K562 (cell line): ENCODE measurements at regions not wholly inside any gene's neighbourhood (a gene's known extent, or its start where the extent isn't known, plus 50 kb on each side); places are given as distances from the start of the nearest gene placed in this dataset.

Source experiments
- BRF2 ChIP-seq: IDR thresholded peaks from 3 replicates; pipeline ENCODE4 v1.6.1; 2011; ENCODE audit warnings: borderline replicate concordance, mild to moderate bottlenecking; ENCODE audit not compliant: insufficient read length, insufficient read depth
- CBX5 ChIP-seq: IDR thresholded peaks from 2 replicates; pipeline ENCODE4 v1.6.1; 2014; ENCODE audit warnings: low read depth, borderline replicate concordance
- E2F4 ChIP-seq: sonication (generic); formaldehyde crosslinking; IDR thresholded peaks from 2 replicates; pipeline ENCODE4 v1.8.0; 2022; ENCODE audit warnings: mild to moderate bottlenecking, low read depth, missing genetic modification reagents
- ID3 ChIP-seq, 2 experiments: fragments of 250-450 bp in 1 of 2; fragments of 450-650 bp in 1 of 2; sonication (Bioruptor Pico) in 1 of 2; IDR thresholded peaks; 2 replicates each; pipeline versions ENCODE4 v1.6.1 to v1.8.0; 2016 to 2021; ENCODE audit warnings: mild to moderate bottlenecking in 2 of 2, moderate library complexity in 2 of 2, missing compliant biosample characterization in 1 of 2, missing genetic modification characterization in 1 of 2
- MBD2 ChIP-seq: sonication (generic); IDR thresholded peaks from 2 replicates; pipeline ENCODE4 v1.6.1; 2016; ENCODE audit warnings: low read depth, borderline replicate concordance
- MIER1 ChIP-seq: fragments of 450-650 bp; IDR thresholded peaks from 2 replicates; pipeline ENCODE4 v1.6.1; 2016; ENCODE audit warnings: antibody characterized with exemption, mild to moderate bottlenecking, low read depth
- NFXL1 ChIP-seq: fragments of 450-650 bp; formaldehyde crosslinking; IDR thresholded peaks from 2 replicates; pipeline ENCODE4 v1.4.0; 2021; ENCODE audit warnings: mild to moderate bottlenecking
- RERE ChIP-seq: sonication (generic); formaldehyde crosslinking; IDR thresholded peaks from 2 replicates; pipeline ENCODE4 v1.8.0; 2023; ENCODE audit warnings: missing genetic modification reagents, mild to moderate bottlenecking, borderline replicate concordance
- RFX5 ChIP-seq: IDR thresholded peaks from 2 replicates; pipeline ENCODE4 v1.6.1; 2011; ENCODE audit warnings: low read depth, mild to moderate bottlenecking, improper control_type of control experiment, low read length
- SIRT6 ChIP-seq: IDR thresholded peaks from one replicate; pipeline ENCODE4 v1.6.1; 2012; ENCODE audit warnings: low read depth, mild to moderate bottlenecking, control low read depth, inconsistent platforms, low read length, moderate library complexity
- SRSF9 ChIP-seq: fragments of 200-400 bp; formaldehyde crosslinking; IDR thresholded peaks from 2 replicates; pipeline ENCODE4 v1.6.1; 2017; ENCODE audit warnings: low read depth, low read length, borderline replicate concordance
- ZNF232 ChIP-seq: sonication (generic); formaldehyde crosslinking; IDR thresholded peaks from 2 replicates; pipeline ENCODE4 v1.8.0; 2022; ENCODE audit warnings: mild to moderate bottlenecking, missing genetic modification reagents
- ZNF41 ChIP-seq: fragments of 250-450 bp; sonication (Bioruptor Pico); conservative IDR thresholded peaks from 2 replicates; pipeline ENCODE4 v1.4.0; 2020; ENCODE audit warnings: mild to moderate bottlenecking
- ZNF512 ChIP-seq: IDR thresholded peaks from 2 replicates; pipeline ENCODE4 v1.6.1; 2016; ENCODE audit warnings: missing genetic modification characterization, missing compliant biosample characterization
- ZNF780A ChIP-seq: fragments of 250-450 bp; sonication (Bioruptor Pico); IDR thresholded peaks from 2 replicates; pipeline ENCODE4 v1.5.0; 2021; ENCODE audit warnings: mild to moderate bottlenecking
- TF ChIP-seq, protein P1 (sequence below): fragments of 450-650 bp; IDR thresholded peaks from 2 replicates; pipeline ENCODE4 v1.6.1; 2016; ENCODE audit warnings: antibody characterized with exemption

GRCh38 chr16:25553711-25554436, 137.9 kb upstream of the HS3ST4 start (continued):
- no peak for TF ChIP-seq ID3 (CRISPR knock-in tag; IDR thresholded peaks at IDR 0.05)
- TF ChIP-seq ID3 (tag; IDR thresholded peaks at IDR 0.05): peak; percentile 90
- peak; percentile 51; the same call in 1 of the 2 replicates for TF ChIP-seq MBD2
- TF ChIP-seq E2F4 (CRISPR knock-in tag): no peak
- TF ChIP-seq CBX5: no peak
- TF ChIP-seq, protein P1, sequence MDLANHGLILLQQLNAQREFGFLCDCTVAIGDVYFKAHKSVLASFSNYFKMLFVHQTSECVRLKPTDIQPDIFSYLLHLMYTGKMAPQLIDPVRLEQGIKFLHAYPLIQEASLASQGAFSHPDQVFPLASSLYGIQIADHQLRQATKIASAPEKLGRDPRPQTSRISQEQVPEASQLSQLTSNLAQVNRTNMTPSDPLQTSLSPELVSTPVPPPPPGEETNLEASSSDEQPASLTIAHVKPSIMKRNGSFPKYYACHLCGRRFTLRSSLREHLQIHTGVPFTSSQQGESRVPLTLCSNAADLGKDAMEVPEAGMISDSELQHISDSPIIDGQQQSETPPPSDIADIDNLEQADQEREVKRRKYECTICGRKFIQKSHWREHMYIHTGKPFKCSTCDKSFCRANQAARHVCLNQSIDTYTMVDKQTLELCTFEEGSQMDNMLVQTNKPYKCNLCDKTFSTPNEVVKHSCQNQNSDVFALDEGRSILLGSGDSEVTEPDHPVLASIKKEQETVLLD: no peak
- peak; percentile 34; the same call in 1 of the 2 replicates for TF ChIP-seq MIER1
- no peak for TF ChIP-seq RERE (CRISPR knock-in tag)
- TF ChIP-seq ZNF512 (tag): no peak
- TF ChIP-seq BRF2: no peak
- no peak for TF ChIP-seq RFX5
- TF ChIP-seq SRSF9: no peak
- no peak for TF ChIP-seq ZNF780A (CRISPR knock-in tag)
- no peak; the same call in 1 of the 2 replicates for TF ChIP-seq ZNF41
- TF ChIP-seq ZNF232: no peak
- no peak for TF ChIP-seq NFXL1 (CRISPR knock-in tag)
- TF ChIP-seq SIRT6: no peak
